Mesothelial cell of epicardium (in vitro differentiated cells): ENCODE measurements at regions not wholly inside any gene's neighbourhood (a gene's known extent, or its start where the extent isn't known, plus 50 kb on each side); places are given as distances from the start of the nearest gene placed in this dataset.

Experiments
- DNase-seq, 2 experiments: peaks; one replicate each; pipeline ENCODE4 v3.0.0; 2021; ENCODE audit warnings: low spot score in 2 of 2; ENCODE audit not compliant: unreplicated experiment in 2 of 2
- H3K27ac Mint-ChIP-seq: 2 replicates; pipeline ENCODE4 v1.8.0; 2021; ENCODE audit warnings: mixed read lengths
- H3K27me3 Mint-ChIP-seq: 2 replicates; pipeline ENCODE4 v1.8.0; 2021; ENCODE audit warnings: low read depth, mixed read lengths
- H3K36me3 Mint-ChIP-seq: 2 replicates; pipeline ENCODE4 v1.8.0; 2021; ENCODE audit warnings: mixed read lengths
- H3K4me1 Mint-ChIP-seq: 2 replicates; pipeline ENCODE4 v1.8.0; 2021; ENCODE audit warnings: mixed read lengths
- H3K4me3 Mint-ChIP-seq: 2 replicates; pipeline ENCODE4 v1.8.0; 2021; ENCODE audit warnings: mild to moderate bottlenecking, moderate library complexity, mixed read lengths
- H3K9me3 Mint-ChIP-seq: 2 replicates; pipeline ENCODE4 v1.8.0; 2021; ENCODE audit warnings: mixed read lengths
- CTCF ChIP-seq: fragments of 200-600 bp; sonication (generic); IDR thresholded peaks from one replicate; pipeline ENCODE4 v1.5.0; 2021; ENCODE audit warnings: antibody characterized with exemption; ENCODE audit not compliant: unreplicated experiment

- Mint-ChIP-seq H3K27me3 (no peaks in the 10 kb centered on the region), H3K4me3 (no peak overlapping the region), H3K36me3 (peaks cover 2% of the 10 kb centered on the region), H3K27ac (no peak overlapping the region), H3K4me1 (peaks cover 2% of the 10 kb centered on the region), H3K9me3 (peaks cover 46% of the 10 kb centered on the region)
- no peak for DNase-seq
- TF ChIP-seq CTCF: no peak
These were observed 917.5 kb downstream of the TAF11L14 start for GRCh38 chr5:18551716-18552115.

- Mint-ChIP-seq H3K27me3 (no peaks in the 10 kb centered on the region), H3K4me3 (no peak overlapping the region), H3K36me3 (peaks cover 2% of the 10 kb centered on the region), H3K4me1 (peaks cover 3% of the 10 kb centered on the region), H3K27ac (no peak overlapping the region), H3K9me3 (peaks cover 42% of the 10 kb centered on the region)
- no peak for DNase-seq
- no peak for TF ChIP-seq CTCF
These were observed 919.0 kb downstream of the TAF11L14 start for GRCh38 chr5:18553269-18553668.

GRCh38 chr5:18560602-18561001, 926.3 kb downstream of the TAF11L14 start:
- no peak for TF ChIP-seq CTCF
- Mint-ChIP-seq H3K4me3 (no peak overlapping the region), H3K36me3 (no peaks in the 10 kb centered on the region), H3K27ac (no peak overlapping the region), H3K27me3 (no peaks in the 10 kb centered on the region), H3K9me3 (no peaks in the 10 kb centered on the region), H3K4me1 (peaks cover 19% of the 10 kb centered on the region)
- no peak for DNase-seq

GRCh38 chr5:18563853-18564252, 929.6 kb downstream of the TAF11L14 start:
- DNase-seq: no peak
- H3K36me3 Mint-ChIP-seq: no peaks in the 10 kb centered on the region
- H3K4me1 Mint-ChIP-seq: peaks cover 24% of the 10 kb centered on the region
- peak overlapping the region; percentile 4 for H3K27ac Mint-ChIP-seq
- H3K4me3 Mint-ChIP-seq: no peak overlapping the region
- peaks cover 8% of the 10 kb centered on the region for H3K9me3 Mint-ChIP-seq
- no peak for TF ChIP-seq CTCF
- no peaks in the 10 kb centered on the region for H3K27me3 Mint-ChIP-seq

GRCh38 chr5:18566671-18567070, 932.4 kb downstream of the TAF11L14 start:
- H3K36me3 Mint-ChIP-seq: no peaks in the 10 kb centered on the region
- no peaks in the 10 kb centered on the region for H3K27me3 Mint-ChIP-seq
- no peak for DNase-seq

More at GRCh38 chr5:18566671-18567070, 932.4 kb downstream of the TAF11L14 start:
- Mint-ChIP-seq H3K4me3 (no peak overlapping the region), H3K4me1 (peaks cover 23% of the 10 kb centered on the region), H3K9me3 (peaks cover 8% of the 10 kb centered on the region), H3K27ac (no peak overlapping the region)
- TF ChIP-seq CTCF: no peak
